ENCODE measurements at regions not wholly inside any gene's neighbourhood (a gene's known extent, or its start where the extent isn't known, plus 50 kb on each side); places are given as distances from the start of the nearest gene placed in this dataset.

- TF ChIP-seq EP300 (IDR thresholded peaks at IDR 0.05; ENCODE audit: borderline replicate concordance) (no peak), RAD21 (IDR thresholded peaks at IDR 0.05; ENCODE audit: low read depth) (no peak), EGR1 (IDR thresholded peaks at IDR 0.05) (no peak), CREB1 (IDR thresholded peaks at IDR 0.05; ENCODE audit: low read depth) (no peak), TAF1 (IDR thresholded peaks at IDR 0.05; ENCODE audit: low read depth) (no peak), CEBPB (IDR thresholded peaks at IDR 0.05) (no peak), FOXM1 (IDR thresholded peaks at IDR 0.05; ENCODE audit: borderline replicate concordance, low read depth) (no peak), TEAD4 (IDR thresholded peaks at IDR 0.05) (no peak), USF1 (IDR thresholded peaks at IDR 0.05) (no peak)
- TF ChIP-seq, protein P1, sequence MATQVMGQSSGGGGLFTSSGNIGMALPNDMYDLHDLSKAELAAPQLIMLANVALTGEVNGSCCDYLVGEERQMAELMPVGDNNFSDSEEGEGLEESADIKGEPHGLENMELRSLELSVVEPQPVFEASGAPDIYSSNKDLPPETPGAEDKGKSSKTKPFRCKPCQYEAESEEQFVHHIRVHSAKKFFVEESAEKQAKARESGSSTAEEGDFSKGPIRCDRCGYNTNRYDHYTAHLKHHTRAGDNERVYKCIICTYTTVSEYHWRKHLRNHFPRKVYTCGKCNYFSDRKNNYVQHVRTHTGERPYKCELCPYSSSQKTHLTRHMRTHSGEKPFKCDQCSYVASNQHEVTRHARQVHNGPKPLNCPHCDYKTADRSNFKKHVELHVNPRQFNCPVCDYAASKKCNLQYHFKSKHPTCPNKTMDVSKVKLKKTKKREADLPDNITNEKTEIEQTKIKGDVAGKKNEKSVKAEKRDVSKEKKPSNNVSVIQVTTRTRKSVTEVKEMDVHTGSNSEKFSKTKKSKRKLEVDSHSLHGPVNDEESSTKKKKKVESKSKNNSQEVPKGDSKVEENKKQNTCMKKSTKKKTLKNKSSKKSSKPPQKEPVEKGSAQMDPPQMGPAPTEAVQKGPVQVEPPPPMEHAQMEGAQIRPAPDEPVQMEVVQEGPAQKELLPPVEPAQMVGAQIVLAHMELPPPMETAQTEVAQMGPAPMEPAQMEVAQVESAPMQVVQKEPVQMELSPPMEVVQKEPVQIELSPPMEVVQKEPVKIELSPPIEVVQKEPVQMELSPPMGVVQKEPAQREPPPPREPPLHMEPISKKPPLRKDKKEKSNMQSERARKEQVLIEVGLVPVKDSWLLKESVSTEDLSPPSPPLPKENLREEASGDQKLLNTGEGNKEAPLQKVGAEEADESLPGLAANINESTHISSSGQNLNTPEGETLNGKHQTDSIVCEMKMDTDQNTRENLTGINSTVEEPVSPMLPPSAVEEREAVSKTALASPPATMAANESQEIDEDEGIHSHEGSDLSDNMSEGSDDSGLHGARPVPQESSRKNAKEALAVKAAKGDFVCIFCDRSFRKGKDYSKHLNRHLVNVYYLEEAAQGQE (IDR thresholded peaks at IDR 0.05; ENCODE audit: low read depth), result no peak
- TF ChIP-seq, protein P2, sequence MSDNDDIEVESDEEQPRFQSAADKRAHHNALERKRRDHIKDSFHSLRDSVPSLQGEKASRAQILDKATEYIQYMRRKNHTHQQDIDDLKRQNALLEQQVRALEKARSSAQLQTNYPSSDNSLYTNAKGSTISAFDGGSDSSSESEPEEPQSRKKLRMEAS (IDR thresholded peaks at IDR 0.05), result no peak
Observed at GRCh38 chr10:80908611-80909010, 370.9 kb downstream of the SH2D4B start.

All from Ishikawa (cell line).